Spleen (tissue), 11 donors: ENCODE measurements at regions not wholly inside any gene's neighbourhood (a gene's known extent, or its start where the extent isn't known, plus 50 kb on each side); places are given as distances from the start of the nearest gene placed in this dataset.

Source experiments
- DNase-seq: peaks from one replicate; pipeline ENCODE4 v3.0.0-alpha.2; 2020
- H3K27ac ChIP-seq, 8 donors: fragments of 200-600 bp; sonication (generic) in 7 of 8; 1 replicate in 4 of 8; 2 replicates in 4 of 8; pipeline versions ENCODE4 v1.5.0 to v1.8.0; 2016 to 2021; ENCODE audit warnings: inconsistent platforms in 4 of 8, mild to moderate bottlenecking in 4 of 8, moderate library complexity in 1 of 8
- H3K27me3 ChIP-seq, 7 donors: fragments of 200-600 bp; sonication (generic) in 6 of 7; replicated peaks in 1 of 7; 1 replicate in 4 of 7; 2 replicates in 3 of 7; pipeline versions ENCODE4 v1.5.0 to v1.8.0; 2016 to 2021; ENCODE audit warnings: inconsistent platforms in 3 of 7, mild to moderate bottlenecking in 1 of 7
- H3K36me3 ChIP-seq, 6 donors: fragments of 200-600 bp; sonication (generic) in 5 of 6; 1 replicate in 4 of 6; 2 replicates in 2 of 6; pipeline versions ENCODE4 v1.5.0 to v1.8.0; 2016 to 2021; ENCODE audit warnings: inconsistent platforms in 2 of 6
- H3K4me1 ChIP-seq, 6 donors: fragments of 200-600 bp; sonication (generic) in 5 of 6; 1 replicate in 3 of 6; 2 replicates in 3 of 6; pipeline versions ENCODE4 v1.5.0 to v1.8.0; 2016 to 2021; ENCODE audit warnings: inconsistent platforms in 3 of 6
- H3K4me3 ChIP-seq, 8 donors: fragments of 200-600 bp; sonication (generic) in 7 of 8; 1 replicate in 4 of 8; 2 replicates in 4 of 8; pipeline versions ENCODE4 v1.5.0 to v1.8.0; 2016 to 2021; ENCODE audit warnings: inconsistent platforms in 4 of 8, mild to moderate bottlenecking in 4 of 8, moderate library complexity in 2 of 8
- H3K9me3 ChIP-seq, 8 donors: fragments of 200-600 bp; sonication (generic) in 7 of 8; 1 replicate in 4 of 8; 2 replicates in 4 of 8; pipeline versions ENCODE4 v1.5.0 to v1.8.0; 2016 to 2021; ENCODE audit warnings: inconsistent platforms in 4 of 8
- POLR2A ChIP-seq, 3 donors: fragments of 450-650 bp; IDR thresholded peaks; one replicate each; pipeline ENCODE4 v1.5.1; 2017; ENCODE audit warnings: antibody characterized with exemption in 3 of 3, mild to moderate bottlenecking in 1 of 3
- POLR2AphosphoS5 ChIP-seq, 3 donors: sonication (generic); formaldehyde crosslinking; IDR thresholded peaks; one replicate each; pipeline ENCODE4 v1.5.1; 2017; ENCODE audit warnings: antibody characterized with exemption in 3 of 3
- WGBS, 5 donors: extraction: QIAGEN DNeasy Blood & Tissue Kit in 3 of 5; methylation state at CpG; one replicate each; pipeline versions ENCODE4 v1.1.5 to v1.1.7; 2013 to 2018; 5-methylcytosine and 5-hydroxymethylcytosine counted together
- intact Hi-C: fragments of 100-400 bp; cut with DNase I; formaldehyde crosslinking; loops from one replicate; pipeline ENCODE4 v1.15.0; 2023; ENCODE audit warnings: low total_unique reads
- TF ChIP-seq, protein P1 (sequence below), 11 experiments: fragments of 200-600 bp in 7 of 11; fragments of 450-650 bp in 4 of 11; sonication (generic) in 4 of 11; IDR thresholded peaks in 8 of 11; conservative IDR thresholded peaks in 3 of 11; 1 replicate in 7 of 11; 2 replicates in 4 of 11; pipeline versions ENCODE4 v1.4.0 to v1.8.0; 2016 to 2021; ENCODE audit warnings: antibody characterized with exemption in 11 of 11, inconsistent platforms in 4 of 11, mild to moderate bottlenecking in 1 of 11
- donor health status: healthy with polysubstance abuse.
- donor health status: DM: no; HTN: no; CAD: no; lungs with moderate emphysema.
- donor health status: DM: no; HTN: no; CAD: no.
- donor health status: Bipolar disorder and iron deficiency.
- donor health status: healthy.
- donor health status: DM: no; HTN: no; CAD: no.
- donor health status: DM: yes; HTN: yes; CAD: no.

DNA sequence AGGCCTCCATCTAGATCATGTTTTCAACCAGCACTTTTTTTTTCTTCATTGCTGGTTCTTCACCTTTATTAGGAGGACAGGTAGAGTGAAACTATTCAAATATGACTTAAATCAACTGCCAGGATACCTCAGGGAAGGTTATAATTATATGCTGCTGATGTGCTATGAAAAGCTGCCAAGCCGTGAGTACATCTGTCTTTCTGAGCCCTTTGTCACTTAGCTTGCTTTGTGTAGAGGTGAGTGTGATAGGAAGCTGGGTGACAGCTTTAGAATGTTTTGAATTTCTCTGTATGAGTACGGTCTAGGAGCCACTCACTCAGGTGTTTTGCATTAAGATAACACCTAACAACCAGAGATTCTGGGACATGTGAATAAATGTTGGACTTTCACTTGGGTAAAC is 365.2 kb downstream of the OTUD1 start:
- WGBS, 5 donors, result 76 to 87% (median 87%) methylated on average over 2 of the region's 2 CpGs
- H3K4me3 ChIP-seq, result no peak overlapping the region
- no peaks in the 10 kb centered on the region for H3K9me3 ChIP-seq
- intact Hi-C loops, result no loop called here
- TF ChIP-seq, protein P1, sequence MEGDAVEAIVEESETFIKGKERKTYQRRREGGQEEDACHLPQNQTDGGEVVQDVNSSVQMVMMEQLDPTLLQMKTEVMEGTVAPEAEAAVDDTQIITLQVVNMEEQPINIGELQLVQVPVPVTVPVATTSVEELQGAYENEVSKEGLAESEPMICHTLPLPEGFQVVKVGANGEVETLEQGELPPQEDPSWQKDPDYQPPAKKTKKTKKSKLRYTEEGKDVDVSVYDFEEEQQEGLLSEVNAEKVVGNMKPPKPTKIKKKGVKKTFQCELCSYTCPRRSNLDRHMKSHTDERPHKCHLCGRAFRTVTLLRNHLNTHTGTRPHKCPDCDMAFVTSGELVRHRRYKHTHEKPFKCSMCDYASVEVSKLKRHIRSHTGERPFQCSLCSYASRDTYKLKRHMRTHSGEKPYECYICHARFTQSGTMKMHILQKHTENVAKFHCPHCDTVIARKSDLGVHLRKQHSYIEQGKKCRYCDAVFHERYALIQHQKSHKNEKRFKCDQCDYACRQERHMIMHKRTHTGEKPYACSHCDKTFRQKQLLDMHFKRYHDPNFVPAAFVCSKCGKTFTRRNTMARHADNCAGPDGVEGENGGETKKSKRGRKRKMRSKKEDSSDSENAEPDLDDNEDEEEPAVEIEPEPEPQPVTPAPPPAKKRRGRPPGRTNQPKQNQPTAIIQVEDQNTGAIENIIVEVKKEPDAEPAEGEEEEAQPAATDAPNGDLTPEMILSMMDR (IDR thresholded peaks at IDR 0.05 in 8 of 11, conservative IDR thresholded peaks at IDR 0.05 in 3 of 11), result no peak
- TF ChIP-seq POLR2AphosphoS5 (IDR thresholded peaks at IDR 0.05) (no peak), POLR2A (IDR thresholded peaks at IDR 0.05) (no peak)
- H3K4me1 ChIP-seq, result no peaks in the 10 kb centered on the region
- no peak overlapping the region for H3K27ac ChIP-seq
- H3K27me3 ChIP-seq, result no peaks in the 10 kb centered on the region
- no peak for DNase-seq
- no peaks in the 10 kb centered on the region for H3K36me3 ChIP-seq

DNA sequence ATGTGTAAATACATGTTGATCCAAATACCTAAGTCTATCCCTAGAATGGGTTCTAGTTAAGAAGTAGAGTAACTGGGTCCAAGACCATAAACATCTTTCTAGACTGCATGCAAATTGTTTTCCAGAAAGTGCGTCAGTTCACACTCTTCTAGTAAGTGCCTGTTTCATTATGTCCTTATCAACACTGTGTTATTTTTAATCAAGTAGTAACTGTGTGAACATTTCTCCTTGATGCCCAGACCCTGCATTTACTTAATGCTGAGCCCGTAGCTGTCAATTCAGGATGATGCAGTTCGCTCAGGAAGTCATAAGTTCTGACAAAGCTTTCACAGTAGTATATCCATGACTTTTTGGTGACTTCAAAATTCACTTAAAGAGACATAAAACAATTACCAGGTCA is 374.8 kb downstream of the OTUD1 start:
- no peaks in the 10 kb centered on the region for H3K4me1 ChIP-seq
- H3K27me3 ChIP-seq, result no peaks in the 10 kb centered on the region
- H3K27ac ChIP-seq, result no peak overlapping the region
- TF ChIP-seq POLR2AphosphoS5 (IDR thresholded peaks at IDR 0.05) (no peak), POLR2A (IDR thresholded peaks at IDR 0.05) (no peak)
- TF ChIP-seq, protein P1 (IDR thresholded peaks at IDR 0.05 in 8 of 11, conservative IDR thresholded peaks at IDR 0.05 in 3 of 11), result no peak
- DNase-seq, result no peak
- H3K9me3 ChIP-seq, result no peaks in the 10 kb centered on the region
- intact Hi-C loops, result no loop called here
- H3K36me3 ChIP-seq, result no peaks in the 10 kb centered on the region
- no peak overlapping the region for H3K4me3 ChIP-seq
- WGBS, 5 donors, result 76 to 83% (median 80%) methylated on average over 3 of the region's 3 CpGs

DNA sequence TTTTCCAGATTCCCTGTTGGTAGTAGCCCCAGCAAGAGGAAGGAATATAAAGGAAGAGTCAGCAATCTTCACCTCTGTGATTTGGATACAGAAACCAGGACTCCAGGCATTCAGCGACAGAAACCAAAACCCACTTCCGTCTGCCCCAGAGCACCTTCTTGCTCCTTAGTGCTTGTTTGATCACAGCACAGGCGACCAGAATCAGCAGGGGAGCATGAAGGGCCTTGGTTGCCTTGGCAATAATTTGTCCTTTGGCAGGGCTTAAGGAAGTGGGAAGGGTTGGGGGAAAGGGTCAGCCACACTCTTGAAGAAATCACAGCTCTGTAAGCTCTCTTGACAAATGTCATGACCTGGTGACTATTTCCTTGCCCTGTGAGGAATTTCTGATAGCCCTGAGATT is 379.6 kb downstream of the OTUD1 start:
- no peak for DNase-seq
- no peak for TF ChIP-seq POLR2A (IDR thresholded peaks at IDR 0.05)
- no peak for TF ChIP-seq POLR2AphosphoS5 (IDR thresholded peaks at IDR 0.05)
- TF ChIP-seq, protein P1 (IDR thresholded peaks at IDR 0.05 in 8 of 11, conservative IDR thresholded peaks at IDR 0.05 in 3 of 11), result no peak
- H3K4me3 ChIP-seq, result no peak overlapping the region
- no peaks in the 10 kb centered on the region for H3K27me3 ChIP-seq
- WGBS, 5 donors, result 39 to 58% (median 49%) methylated on average over 3 of the region's 3 CpGs
- no peaks in the 10 kb centered on the region for H3K36me3 ChIP-seq
- no peaks in the 10 kb centered on the region for H3K9me3 ChIP-seq
- H3K27ac ChIP-seq, result no peak overlapping the region
- H3K4me1 ChIP-seq, result no peaks in the 10 kb centered on the region
- intact Hi-C loops, result no loop called here

DNA sequence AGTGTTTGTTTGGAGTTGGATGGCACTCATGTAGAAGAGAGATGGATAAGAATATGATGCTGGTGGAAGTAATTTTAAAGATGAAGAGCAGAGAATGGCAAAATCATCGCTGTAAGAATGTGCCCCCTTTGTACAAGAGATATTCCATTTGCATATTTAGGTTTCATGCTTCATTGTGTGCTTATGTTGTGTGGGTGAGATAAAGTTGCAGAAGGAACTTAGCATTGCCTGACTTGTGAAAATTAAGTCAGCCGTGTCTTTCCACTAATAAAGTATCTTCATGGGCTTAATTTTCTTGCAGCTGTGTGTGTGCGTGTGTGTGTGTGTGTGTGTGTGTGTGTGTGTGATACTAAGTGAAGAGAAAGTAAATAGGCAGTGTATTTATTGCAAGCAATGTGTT is 381.9 kb downstream of the OTUD1 start:
- Histone ChIP-seq H3K9me3 (no peaks in the 10 kb centered on the region), H3K36me3 (no peaks in the 10 kb centered on the region), H3K4me3 (no peak overlapping the region), H3K27me3 (no peaks in the 10 kb centered on the region), H3K4me1 (no peaks in the 10 kb centered on the region), H3K27ac (no peak overlapping the region)
- intact Hi-C loops, result no loop called here
- DNase-seq, result no peak
- WGBS, 5 donors, result 53 to 77% (median 65%) methylated on average over 3 of the region's 3 CpGs
- TF ChIP-seq, protein P1 (IDR thresholded peaks at IDR 0.05 in 8 of 11, conservative IDR thresholded peaks at IDR 0.05 in 3 of 11), result no peak
- TF ChIP-seq POLR2A (IDR thresholded peaks at IDR 0.05) (no peak), POLR2AphosphoS5 (IDR thresholded peaks at IDR 0.05) (no peak)
